IPS-NIHi7 (cell line): ENCODE measurements at regions not wholly inside any gene's neighbourhood (a gene's known extent, or its start where the extent isn't known, plus 50 kb on each side); places are given as distances from the start of the nearest gene placed in this dataset.
A peak's percentile ranks its signal among the peaks of the same experiment; 100 is the strongest.
"Not testable (repeated sequence)": the region's sequence is repeated elsewhere in the genome, so short reads cannot be mapped to it uniquely, and the experiment has no call there.

Experiments
- DNase-seq: peaks from one replicate; pipeline ENCODE4 v3.0.0; 2012; ENCODE audit warnings: mixed read lengths; ENCODE audit errors: extremely low spot score

GRCh38 chr1:95518310-95518709 is 284.3 kb downstream of the RWDD3 start:
- DNase-seq, result no peak

GRCh38 chr1:95520390-95520789 is 286.4 kb downstream of the RWDD3 start:
- DNase-seq, result no peak

- peak; percentile 52 for DNase-seq
Measured at GRCh38 chr1:95532335-95532734, 298.3 kb downstream of the RWDD3 start.

- DNase-seq, result no peak
Measured at GRCh38 chr1:95534985-95535384, 301.0 kb downstream of the RWDD3 start.

- DNase-seq, result no peak
Measured at GRCh38 chr1:95535614-95536013, 301.6 kb downstream of the RWDD3 start.

- DNase-seq, result no peak
Measured at GRCh38 chr1:95536501-95536900, 302.5 kb downstream of the RWDD3 start.

- no peak for DNase-seq
Measured at GRCh38 chr1:95537176-95537575, 303.2 kb downstream of the RWDD3 start.

- DNase-seq, result not testable (repeated sequence)
Measured at GRCh38 chr1:95538242-95538641, 304.2 kb downstream of the RWDD3 start.

GRCh38 chr1:95542936-95543335 is 308.9 kb downstream of the RWDD3 start:
- no peak for DNase-seq

- DNase-seq, result no peak
Measured at GRCh38 chr1:95547005-95547404, 313.0 kb downstream of the RWDD3 start.

- DNase-seq, result no peak
Measured at GRCh38 chr1:95548211-95548610, 314.2 kb downstream of the RWDD3 start.

GRCh38 chr1:95551201-95551600 is 317.2 kb downstream of the RWDD3 start:
- DNase-seq, result no peak

GRCh38 chr1:95553595-95553994 is 319.6 kb downstream of the RWDD3 start:
- no peak for DNase-seq

- DNase-seq, result no peak
Measured at GRCh38 chr1:95554408-95554807, 320.4 kb downstream of the RWDD3 start.

- no peak for DNase-seq
Measured at GRCh38 chr1:95558791-95559190, 324.8 kb downstream of the RWDD3 start.

GRCh38 chr1:95561346-95561745 is 327.3 kb downstream of the RWDD3 start:
- DNase-seq, result no peak

GRCh38 chr1:95562230-95562629 is 328.2 kb downstream of the RWDD3 start:
- no peak for DNase-seq

GRCh38 chr1:95572002-95572401 is 338.0 kb downstream of the RWDD3 start:
- DNase-seq, result no peak

GRCh38 chr1:95572962-95573361 is 339.0 kb downstream of the RWDD3 start:
- DNase-seq, result no peak

- no peak for DNase-seq
Measured at GRCh38 chr1:95575291-95575690, 341.3 kb downstream of the RWDD3 start.

- DNase-seq, result no peak
Measured at GRCh38 chr1:95578462-95578861, 344.5 kb downstream of the RWDD3 start.

- DNase-seq, result no peak
Measured at GRCh38 chr1:95582191-95582590, 348.2 kb downstream of the RWDD3 start.

GRCh38 chr1:95582746-95583145 is 348.7 kb downstream of the RWDD3 start:
- peak; percentile 15 for DNase-seq

GRCh38 chr1:95583661-95584210 is 349.7 kb downstream of the RWDD3 start:
- no peak for DNase-seq
